ENCODE measurements at regions not wholly inside any gene's neighbourhood (a gene's known extent, or its start where the extent isn't known, plus 50 kb on each side); places are given as distances from the start of the nearest gene placed in this dataset.

DNA sequence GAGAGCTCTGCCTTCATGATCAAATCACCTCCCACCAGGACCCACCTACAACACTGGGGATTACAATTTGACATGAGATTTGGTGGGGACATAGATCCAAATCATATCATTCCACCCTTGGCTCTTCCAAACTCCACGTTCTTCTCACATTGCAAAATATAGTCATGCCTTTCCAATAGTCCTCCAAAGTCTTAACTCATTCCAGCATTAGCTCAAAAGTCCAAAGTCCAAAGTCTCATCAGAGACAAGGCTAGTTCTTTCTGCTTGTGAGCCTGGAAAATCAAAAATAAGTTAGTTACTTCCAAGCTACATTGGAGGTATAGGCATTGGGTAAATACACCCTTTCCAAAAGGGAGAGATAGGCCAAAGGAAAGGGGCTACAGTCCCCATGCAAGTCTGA lies 186.9 kb upstream of the PAPPA start:
- DNase-seq (ENCODE audit: low read depth) = no peak

DNA sequence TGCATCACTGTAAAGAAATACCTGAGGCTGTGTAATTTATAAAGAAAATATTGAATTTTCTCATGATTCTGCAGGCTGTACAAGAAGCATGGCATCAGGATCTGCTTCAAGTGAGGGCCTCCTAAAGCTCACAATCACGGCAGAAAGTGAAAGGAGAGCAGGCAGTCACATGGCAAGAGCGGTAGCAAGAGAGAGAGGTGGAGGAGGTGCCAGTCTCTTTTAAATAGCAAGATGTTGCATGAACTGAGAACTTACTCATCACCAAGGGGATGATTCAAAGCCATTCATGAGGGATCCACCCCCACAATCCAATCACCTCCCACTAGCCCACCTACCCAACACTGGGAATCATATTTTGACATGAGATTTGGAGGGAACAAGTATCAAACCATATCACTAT lies 184.5 kb upstream of the PAPPA start:
- DNase-seq (ENCODE audit: low read depth) = peak; percentile 28

DNA sequence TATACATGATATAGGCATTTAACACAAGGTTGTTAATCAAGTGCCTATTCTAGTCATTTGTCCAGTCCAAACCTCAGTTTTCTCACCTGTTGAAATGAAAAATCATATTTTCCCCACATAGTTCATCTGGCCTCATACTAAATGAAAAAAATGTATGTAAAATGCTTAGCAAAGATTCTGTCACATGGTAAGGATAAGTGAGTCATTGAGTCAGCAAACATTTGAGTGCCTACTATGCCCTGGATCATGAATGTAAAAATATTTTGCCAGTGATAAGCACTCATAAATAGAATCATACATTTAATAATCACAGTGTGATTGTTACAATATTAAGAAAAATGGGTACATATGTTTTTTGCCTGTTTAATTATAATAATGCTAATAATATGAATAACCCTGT lies 181.2 kb upstream of the PAPPA start:
- DNase-seq (ENCODE audit: low read depth) = no peak

DNA sequence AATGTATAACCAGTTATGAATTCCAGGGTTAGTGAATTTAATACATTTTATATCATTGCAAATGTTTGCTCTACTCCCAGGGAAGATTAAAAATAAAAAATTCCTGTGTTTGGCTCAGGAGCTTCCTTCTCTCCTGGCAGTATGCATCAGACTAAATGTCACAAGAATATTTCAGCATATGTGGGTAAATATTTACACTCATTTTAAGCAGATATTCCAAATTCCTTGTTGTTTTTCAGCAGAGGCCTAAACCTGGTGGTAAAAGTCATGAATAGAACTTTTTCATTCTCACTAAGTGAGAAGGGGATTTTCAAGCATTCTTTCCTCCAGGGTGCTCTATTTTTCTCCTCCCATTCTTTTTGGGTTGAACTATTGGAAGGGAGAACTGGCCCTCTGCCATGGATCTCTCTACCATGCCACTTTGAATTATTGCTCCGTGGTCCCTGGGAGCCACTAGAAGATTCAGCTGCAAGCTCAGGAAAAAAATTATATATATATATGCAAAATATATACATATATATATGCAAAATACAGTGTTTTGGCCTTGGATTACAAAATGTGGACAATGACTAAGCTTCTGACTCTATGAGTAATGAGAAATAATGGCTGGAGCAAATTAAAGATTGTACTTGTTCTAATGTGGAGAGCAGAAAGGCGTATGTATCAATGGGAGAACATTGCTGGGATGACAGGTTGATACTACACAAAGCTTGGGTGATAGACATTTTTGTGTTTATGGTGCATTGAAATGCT lies 180.6 kb upstream of the PAPPA start:
- no peak for DNase-seq (ENCODE audit: low read depth)

DNA sequence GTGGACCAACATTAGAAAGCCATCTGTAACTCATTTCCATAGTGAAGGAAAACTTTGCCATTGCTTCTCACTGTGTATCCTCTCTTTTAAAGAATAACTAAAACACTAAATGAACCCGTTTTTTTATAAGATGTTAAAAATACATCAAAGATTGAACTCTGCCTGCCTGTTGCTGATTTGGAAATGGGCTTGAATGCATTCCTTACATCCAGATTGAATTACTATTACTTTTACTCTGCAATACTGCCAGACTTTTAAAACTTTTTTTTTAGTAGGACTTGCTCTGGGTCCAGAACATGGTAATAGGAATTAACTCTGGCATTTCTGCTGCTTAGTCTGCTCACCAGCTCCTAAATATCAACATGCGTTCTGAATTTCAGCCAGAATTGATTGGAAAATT lies 176.8 kb upstream of the PAPPA start:
- no peak for DNase-seq (ENCODE audit: low read depth)

DNA sequence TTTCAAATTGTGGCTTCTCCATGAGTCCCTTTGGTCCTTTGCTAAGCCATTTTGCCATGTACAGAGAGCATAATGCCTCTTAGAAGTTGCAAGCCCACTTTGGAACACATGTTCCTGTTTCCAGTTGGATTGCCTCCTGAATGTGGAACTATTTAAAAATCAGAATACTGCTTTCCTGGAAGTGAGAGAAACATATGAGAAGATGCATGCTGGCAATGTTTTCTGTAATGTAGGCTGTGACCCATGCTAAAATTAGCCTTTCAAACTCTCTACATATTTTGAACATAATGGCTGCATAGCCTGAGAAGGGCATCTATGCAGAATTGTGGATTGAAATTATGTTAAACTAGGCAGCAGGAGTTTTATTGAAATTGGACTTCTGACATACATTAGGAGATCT lies 175.5 kb upstream of the PAPPA start:
- no peak for DNase-seq (ENCODE audit: low read depth)

DNA sequence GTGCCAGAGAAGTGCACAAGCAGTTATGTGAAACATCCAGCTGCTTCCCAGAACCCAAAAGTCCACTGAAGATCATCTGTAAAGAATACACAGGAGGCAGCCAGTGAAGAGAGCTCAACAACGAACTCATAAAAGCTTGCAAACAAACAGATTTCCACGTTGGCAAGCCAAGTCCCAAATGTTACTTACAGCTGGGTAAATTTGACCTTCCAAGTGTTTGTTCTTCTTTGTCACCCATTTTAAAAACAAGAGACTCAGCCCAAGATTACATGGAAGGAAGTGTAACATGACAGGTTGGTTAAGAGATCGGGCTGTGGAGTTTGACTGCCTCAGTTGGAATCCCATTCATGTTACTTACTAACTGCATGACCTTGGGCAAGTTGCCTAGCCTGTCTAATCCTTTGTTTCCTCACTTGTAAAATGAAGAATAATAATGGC lies 174.9 kb upstream of the PAPPA start:
- no peak for DNase-seq (ENCODE audit: low read depth)

DNA sequence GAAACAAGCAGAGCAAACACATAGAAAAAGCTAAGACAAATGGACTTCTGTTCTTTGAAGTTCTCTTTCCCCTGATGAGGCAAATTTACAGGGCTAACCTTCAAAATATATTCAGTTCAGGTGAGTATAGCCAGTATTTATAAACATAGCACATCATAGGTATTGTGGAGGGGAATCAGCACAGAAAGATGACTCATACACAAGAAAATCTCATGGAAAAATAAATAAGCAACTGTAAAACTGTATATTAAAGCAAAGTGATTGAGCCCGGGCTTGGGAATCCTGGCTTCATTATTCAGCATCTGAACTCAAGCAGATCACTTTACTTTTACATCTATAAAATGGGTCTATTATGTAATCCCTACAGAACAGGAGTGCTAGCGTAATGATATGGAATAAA lies 173.5 kb upstream of the PAPPA start:
- DNase-seq (ENCODE audit: low read depth) = no peak

DNA sequence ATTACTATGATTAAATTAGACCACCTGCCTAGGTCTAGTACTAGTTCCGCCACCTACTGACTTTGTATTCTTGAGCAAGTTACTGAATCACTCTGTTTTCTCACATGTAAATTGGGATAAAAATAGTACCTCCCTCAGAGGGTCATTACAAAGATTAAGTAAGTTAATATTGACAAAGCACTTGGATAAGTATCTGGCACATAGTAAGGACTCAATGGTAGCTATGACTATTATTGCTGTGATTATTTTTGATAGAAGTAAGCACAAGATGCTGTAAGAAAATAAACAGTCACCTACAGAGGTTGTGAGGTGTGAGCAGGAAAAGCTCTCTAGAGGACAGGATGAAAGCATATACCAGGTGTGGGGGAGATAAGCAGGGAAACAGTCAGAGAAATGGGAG lies 173.1 kb upstream of the PAPPA start:
- DNase-seq (ENCODE audit: low read depth) = no peak

DNA sequence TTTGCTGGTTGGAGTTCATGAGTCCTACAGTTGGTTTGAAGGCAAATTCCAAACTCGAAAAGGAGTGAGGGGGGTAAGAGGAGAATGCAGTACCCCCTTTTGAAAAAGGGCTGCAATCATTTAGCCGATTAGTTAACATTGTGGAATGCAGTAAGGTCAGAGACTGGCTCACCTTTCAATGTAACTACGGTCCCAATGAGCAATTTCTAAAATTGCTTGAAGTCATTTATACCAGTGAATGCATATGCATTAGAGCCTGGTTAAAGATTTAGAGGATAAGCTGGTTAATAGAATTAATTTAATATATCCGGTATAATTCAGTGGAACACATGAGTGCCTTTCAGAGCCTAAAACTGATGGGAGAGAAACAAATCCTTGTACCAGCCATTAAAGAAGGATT lies 172.6 kb upstream of the PAPPA start:
- no peak for DNase-seq (ENCODE audit: low read depth)

DNA sequence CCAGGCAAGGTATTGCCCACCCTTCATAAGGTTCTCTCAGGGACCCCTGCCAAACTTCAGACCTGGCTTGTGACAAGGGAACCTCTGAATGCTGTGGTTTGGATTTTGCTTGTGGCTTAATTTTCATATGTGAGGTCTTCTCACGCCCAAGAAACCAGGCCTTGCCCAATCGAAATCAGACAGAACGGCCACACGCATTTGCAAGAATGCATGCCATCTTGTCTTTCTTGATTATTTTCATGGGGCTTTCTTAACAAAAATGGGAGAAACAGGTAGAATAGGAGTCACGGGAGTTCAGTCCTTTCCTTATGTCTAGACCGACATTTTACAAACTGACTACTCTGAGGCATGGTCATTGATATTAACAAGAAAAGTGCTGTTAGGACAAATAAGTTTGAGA lies 170.2 kb upstream of the PAPPA start:
- DNase-seq (ENCODE audit: low read depth) = no peak

DNA sequence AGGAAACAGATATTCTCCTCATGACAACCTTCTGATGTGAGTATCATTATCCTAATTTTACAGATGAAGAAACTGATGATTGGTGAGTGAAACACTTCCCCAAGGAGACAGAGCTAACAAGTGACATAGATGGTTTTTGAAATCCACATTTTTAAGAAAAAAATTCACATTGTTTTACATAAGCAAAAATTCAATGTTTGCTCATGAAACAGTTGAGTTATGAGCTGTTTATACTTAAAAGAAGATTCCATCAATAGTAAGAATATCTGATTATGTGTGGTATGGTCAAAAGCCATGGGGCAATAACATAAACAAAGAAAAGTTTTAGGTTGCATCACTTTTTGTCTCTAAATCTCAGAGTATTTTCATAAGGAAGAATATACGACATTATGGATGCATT lies 167.9 kb upstream of the PAPPA start:
- no peak for DNase-seq (ENCODE audit: low read depth)

DNA sequence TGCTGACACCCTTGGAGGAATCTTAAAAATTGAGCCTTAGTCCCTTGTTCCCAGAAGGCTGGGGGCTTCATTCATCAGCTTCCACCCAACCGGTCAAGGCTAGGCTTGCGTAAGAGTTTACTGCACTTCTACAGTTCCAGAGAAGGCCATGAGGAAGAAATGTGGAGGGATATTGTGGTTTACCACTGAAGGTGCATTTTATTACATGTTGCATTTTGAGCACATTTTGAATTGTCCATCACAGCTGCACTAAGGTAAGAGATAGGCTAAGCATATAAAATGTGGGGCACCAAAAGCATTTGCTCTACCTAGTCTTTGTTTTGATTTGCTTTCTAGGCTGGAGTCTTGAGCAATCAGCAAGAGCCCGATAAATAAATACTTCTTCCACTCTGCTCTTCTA lies 167.1 kb upstream of the PAPPA start:
- DNase-seq (ENCODE audit: low read depth) = no peak

DNA sequence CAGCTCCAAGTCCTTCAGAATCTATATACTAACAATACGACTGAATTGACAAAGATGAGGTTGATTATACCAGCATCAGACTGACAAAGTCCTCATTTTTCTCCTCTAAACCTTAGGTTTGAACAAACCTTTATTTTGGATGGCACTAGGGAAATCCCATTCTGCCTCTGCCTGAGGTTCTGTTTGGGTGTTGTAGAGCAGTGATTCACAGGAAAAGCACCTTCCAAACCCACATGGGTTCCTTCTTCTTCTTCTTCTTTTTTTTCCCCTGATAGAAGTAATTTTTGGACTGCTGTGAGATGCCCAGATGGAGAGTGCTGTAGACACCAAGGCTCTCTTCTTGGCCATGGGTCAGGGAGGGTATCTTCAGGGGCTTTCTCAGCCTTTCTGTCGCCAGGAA lies 164.9 kb upstream of the PAPPA start:
- DNase-seq (ENCODE audit: low read depth) = no peak

DNA sequence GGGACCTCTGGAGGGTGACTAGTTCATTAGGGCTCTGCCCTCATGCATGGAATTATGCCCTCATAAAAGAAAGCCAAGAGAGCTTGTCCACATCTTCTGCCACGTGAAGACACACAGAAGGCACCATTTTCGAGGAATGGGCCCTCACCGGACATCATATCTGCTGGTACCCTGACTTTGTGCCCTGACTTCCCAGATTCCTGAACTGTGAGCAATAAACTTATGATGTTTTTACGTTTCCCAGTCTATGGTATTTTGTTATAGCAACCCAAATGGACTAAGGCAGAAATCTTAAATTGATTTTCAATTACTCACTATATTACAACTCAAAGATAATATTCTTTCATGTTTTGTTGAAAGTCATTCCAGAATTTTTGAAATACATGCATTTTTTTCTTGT lies 163.8 kb upstream of the PAPPA start:
- no peak for DNase-seq (ENCODE audit: low read depth)

DNA sequence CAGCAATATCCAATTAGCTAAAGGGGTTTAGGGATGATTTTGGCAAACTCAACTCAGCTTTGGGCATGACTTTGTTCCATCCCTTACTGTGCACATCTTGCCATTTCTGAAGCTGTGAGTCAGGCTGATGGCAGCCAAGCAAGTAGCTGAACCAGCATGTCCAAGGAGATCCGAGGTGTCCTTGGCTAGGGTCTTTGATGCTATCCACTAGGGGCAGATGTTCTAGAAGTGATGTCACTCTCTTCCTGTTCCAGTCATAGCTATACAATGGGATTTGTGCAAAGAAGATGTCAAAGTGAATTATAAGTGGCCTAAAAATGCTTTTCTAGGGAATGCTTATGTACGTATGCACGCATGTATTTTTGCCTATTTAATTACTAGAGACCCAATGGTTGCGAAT lies 160.8 kb upstream of the PAPPA start:
- peak; percentile 26 for DNase-seq (ENCODE audit: low read depth)

DNA sequence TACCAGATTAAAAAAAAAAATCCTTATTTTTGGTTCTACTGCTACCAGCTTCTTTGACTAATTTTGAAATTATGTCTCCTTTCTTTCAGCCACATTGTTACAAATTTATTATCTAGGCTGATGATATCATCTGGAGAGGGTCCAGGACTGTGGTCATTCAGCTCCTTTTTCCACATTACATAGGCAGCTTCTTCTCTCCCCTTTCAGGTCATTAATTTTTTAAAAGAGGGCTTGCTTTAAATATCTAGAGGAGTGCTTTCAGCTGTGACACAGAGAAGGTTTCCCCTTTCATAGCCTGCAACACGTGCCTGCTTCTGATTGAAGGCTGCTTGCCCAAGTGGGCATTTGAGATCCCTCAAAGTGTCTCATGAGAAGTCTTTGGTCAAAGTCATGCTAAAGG lies 155.7 kb upstream of the PAPPA start:
- peak; percentile 88 for DNase-seq (ENCODE audit: low read depth)

DNA sequence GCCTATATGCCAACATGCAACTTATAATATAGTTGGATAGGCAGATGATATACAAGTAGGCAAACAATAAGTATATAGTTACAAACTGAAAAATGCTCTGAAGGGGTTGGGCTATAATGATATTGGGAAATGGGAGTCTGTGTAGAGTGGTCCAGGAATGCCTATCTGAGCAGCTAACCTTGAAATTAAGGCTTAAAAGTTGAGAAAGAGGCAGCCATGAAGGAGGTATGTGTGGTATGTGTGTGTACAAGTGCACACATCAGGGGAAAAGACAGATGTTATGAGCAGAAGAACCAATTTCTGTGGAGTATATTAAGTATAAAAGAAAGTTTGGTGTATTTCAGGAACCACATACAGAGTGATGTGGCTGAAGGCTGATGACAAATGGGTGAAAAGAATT lies 154.9 kb upstream of the PAPPA start:
- DNase-seq (ENCODE audit: low read depth) = no peak

DNA sequence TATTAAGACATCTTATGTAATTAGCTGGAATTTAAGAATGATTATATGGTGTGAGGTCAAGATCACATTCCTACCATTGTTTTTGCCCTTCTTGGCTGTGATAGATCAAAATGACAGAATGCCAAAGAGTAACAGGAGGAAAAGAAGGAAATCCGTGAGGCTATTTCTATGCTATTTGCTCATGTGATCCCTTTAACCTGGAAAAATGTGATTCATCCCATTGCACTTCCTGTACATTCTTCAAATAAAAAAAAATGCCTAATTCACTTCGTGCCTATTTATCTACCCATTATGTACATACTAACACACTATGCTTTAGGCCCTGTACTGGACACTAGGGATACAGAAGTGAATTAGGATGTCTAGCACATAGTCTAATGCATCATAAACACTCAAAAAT lies 154.1 kb upstream of the PAPPA start:
- DNase-seq (ENCODE audit: low read depth) = no peak

DNA sequence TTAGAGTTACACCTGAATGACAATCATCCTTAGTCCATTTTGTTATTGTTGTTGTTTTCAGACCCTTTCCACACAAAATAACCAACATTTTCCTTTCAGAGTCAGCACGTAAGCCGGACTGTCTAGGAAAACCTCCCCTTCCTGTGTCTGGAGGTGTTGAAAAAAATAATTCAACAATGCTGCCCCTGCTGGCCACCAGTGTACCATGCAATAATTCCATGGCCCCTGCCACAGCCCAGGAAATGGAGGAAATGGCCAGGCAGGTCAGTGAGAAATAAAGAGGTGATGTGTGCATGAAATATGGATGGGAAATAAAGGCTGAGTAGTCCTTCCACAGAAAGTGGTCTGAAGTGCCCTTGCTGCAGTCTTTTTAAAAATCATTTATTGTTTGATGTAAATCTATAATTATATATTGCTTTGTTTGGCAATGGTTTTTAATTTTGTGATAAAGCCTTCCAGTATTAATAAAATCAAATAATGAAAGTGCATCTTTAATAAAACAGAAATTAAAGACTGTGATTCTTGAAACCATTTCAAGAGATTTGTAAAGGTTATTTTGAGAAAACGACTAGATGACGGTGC lies 152.8 kb upstream of the PAPPA start:
- DNase-seq (ENCODE audit: low read depth) = no peak

DNA sequence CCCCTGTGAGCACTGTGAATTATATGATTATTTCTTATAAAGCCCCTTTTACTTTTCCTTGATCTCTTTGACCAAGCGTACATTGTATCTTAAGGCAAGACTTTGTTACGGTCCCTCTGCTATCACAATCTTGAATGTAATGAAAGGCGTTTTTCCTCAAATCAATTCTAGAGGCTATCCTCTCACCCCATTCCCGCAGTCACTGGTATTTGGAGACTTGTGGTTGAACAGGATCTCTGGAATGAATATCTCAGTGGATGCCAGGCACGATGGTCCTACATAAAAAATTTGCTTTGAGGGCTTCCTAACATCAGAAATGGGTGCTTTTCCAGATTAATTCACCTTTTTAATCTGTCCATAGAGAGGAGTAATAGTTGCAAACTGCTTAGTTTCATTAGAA lies 151.4 kb upstream of the PAPPA start:
- peak; percentile 70 for DNase-seq (ENCODE audit: low read depth)

DNA sequence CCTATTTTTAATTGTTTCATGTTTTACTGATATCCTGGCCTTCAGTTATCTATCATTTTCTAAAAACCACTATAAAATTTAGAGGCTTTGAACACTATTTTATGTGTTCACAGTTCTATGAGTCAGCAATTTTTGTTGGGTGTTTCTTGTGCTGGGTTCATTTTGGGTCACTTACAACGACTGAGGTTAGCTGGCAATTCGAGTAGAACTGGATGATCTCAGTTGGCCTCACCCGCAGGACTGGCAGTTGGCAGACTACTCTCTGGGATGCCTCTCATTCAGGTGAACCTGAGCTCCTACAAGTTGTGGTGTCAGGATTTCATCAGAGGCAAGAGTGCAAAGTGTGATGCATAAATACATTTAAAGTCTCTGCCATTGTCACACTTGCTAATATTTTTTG lies 151.0 kb upstream of the PAPPA start:
- peak; percentile 88 for DNase-seq (ENCODE audit: low read depth)

DNA sequence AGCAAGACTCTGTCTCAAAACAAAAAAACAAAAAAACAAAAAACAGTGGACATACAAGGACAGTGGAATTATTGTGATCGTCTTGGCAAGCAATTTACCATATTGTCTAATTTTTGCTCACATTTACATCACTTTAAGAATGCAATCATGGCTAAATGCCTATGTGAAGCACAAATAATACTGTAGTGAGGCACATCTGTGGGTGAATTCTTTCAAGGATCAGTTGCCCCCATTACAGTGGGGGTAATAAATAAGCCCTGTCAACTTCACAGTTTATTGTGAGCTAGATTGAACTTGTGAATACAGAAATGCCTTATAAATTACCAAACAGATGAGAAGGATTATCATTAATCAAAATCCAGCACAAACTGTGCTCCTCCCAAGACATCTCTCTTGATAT lies 150.2 kb upstream of the PAPPA start:
- DNase-seq (ENCODE audit: low read depth) = no peak

DNA sequence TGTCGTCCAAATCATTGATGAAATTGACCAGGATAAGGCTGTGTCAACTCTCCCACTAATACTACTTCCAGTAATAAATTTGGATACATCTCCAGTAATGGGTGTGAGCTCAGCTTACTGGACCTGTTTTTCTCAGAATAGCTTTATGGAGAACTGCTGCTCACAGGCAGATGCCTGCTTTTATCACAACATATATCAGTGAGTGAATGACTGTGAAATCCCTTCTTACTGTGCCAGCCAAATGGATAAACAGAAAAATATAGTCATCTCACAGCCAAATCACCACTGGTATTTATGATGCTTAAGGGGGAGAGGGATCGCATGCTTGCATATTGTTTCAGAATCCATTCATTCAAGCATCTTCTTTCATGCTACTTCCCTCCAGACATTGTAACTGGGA lies 148.4 kb upstream of the PAPPA start:
- DNase-seq (ENCODE audit: low read depth) = no peak
